NCI-H1417 (cell line): ENCODE measurements at regions not wholly inside any gene's neighbourhood (a gene's known extent, or its start where the extent isn't known, plus 50 kb on each side); places are given as distances from the start of the nearest gene placed in this dataset.

Experiments
- DNase-seq, 3 experiments: peaks; one replicate each; lab custom pipeline; 2025; lab: John Stamatoyannopoulos, UW

- no peak for DNase-seq
Observed at GRCh38 chr6:156519940-156520339, 257.2 kb upstream of the ARID1B start.

- DNase-seq = peak in 2 of 3 experiments; percentile 40 to 83
Observed at GRCh38 chr6:156517088-156517487, 260.1 kb upstream of the ARID1B start.

GRCh38 chr6:156515242-156515641 lies 261.9 kb upstream of the ARID1B start:
- no peak for DNase-seq

- no peak for DNase-seq
Observed at GRCh38 chr6:156513504-156513903, 263.7 kb upstream of the ARID1B start.

GRCh38 chr6:156511570-156511969 lies 265.6 kb upstream of the ARID1B start:
- DNase-seq = no peak

- DNase-seq = no peak
Observed at GRCh38 chr6:156511051-156511450, 266.1 kb upstream of the ARID1B start.

GRCh38 chr6:156510242-156510641 lies 266.9 kb upstream of the ARID1B start:
- no peak for DNase-seq

GRCh38 chr6:156509496-156509895 lies 267.7 kb upstream of the ARID1B start:
- no peak for DNase-seq

- peak in 1 of 3 experiments; percentile 59 for DNase-seq
Observed at GRCh38 chr6:156508923-156509322, 268.3 kb upstream of the ARID1B start.

- DNase-seq = no peak
Observed at GRCh38 chr6:156508126-156508525, 269.1 kb upstream of the ARID1B start.

GRCh38 chr6:156507656-156508055 lies 269.5 kb upstream of the ARID1B start:
- DNase-seq = no peak

GRCh38 chr6:156507106-156507505 lies 270.1 kb upstream of the ARID1B start:
- no peak for DNase-seq

- DNase-seq = no peak
Observed at GRCh38 chr6:156502969-156503504, 274.1 kb upstream of the ARID1B start.

GRCh38 chr6:156497618-156498017 lies 279.6 kb upstream of the ARID1B start:
- DNase-seq = no peak

- DNase-seq = no peak
Observed at GRCh38 chr6:156487877-156488276, 289.3 kb upstream of the ARID1B start.

GRCh38 chr6:156485150-156485549 lies 292.0 kb upstream of the ARID1B start:
- DNase-seq = no peak

GRCh38 chr6:156474507-156475120 lies 302.6 kb upstream of the ARID1B start:
- DNase-seq = no peak

- no peak for DNase-seq
Observed at GRCh38 chr6:156471000-156471399, 306.2 kb upstream of the ARID1B start.

GRCh38 chr6:156464100-156464878 lies 312.9 kb upstream of the ARID1B start:
- DNase-seq = no peak

GRCh38 chr6:156461647-156462046 lies 315.5 kb upstream of the ARID1B start:
- DNase-seq = peak; percentile 38 to 91 (median 68)

- DNase-seq = peak in 1 of 3 experiments; percentile 72
Observed at GRCh38 chr6:156457601-156458000, 319.6 kb upstream of the ARID1B start.

GRCh38 chr6:156455847-156456246 lies 321.3 kb upstream of the ARID1B start:
- no peak for DNase-seq

GRCh38 chr6:156454867-156455266 lies 322.3 kb upstream of the ARID1B start:
- DNase-seq = no peak
